ENCODE measurements at regions not wholly inside any gene's neighbourhood (a gene's known extent, or its start where the extent isn't known, plus 50 kb on each side); places are given as distances from the start of the nearest gene placed in this dataset.

DNA sequence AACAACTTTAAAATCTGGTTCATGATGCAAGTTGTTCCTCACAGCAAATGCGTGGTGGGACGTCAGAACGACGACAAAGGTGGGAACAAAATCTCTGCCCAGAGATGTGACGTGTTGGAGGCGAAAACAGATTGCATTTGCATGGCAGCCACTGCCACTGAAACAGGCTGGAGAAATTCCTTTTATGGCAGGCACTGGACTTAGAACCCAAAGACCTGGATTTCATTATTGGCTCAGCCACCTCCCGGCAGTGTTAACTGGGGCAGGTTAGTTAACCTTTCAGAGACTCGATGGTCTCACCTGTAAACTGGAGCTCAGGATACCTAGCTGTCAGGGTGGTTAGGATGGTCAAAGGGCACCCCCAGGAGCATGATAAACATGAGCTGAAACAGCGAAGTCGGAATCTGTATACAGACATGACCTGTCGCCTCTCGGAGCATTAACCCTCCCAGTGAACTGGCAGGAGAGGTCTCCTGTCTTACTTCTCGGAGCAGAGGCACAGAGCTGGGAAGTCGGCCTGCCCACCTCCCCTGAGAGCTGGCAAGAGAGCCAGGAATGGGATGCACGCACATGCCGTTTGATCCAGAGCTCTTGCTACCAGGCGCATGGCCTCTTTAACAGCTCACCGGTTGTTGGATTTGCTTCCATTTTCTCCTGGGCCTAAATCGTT lies 59.2 kb upstream of the TARBP1 start:
- no peak overlapping the region for H3K4me3 ChIP-seq (ENCODE audit: low read depth, low read length)
- TF ChIP-seq, protein P1, sequence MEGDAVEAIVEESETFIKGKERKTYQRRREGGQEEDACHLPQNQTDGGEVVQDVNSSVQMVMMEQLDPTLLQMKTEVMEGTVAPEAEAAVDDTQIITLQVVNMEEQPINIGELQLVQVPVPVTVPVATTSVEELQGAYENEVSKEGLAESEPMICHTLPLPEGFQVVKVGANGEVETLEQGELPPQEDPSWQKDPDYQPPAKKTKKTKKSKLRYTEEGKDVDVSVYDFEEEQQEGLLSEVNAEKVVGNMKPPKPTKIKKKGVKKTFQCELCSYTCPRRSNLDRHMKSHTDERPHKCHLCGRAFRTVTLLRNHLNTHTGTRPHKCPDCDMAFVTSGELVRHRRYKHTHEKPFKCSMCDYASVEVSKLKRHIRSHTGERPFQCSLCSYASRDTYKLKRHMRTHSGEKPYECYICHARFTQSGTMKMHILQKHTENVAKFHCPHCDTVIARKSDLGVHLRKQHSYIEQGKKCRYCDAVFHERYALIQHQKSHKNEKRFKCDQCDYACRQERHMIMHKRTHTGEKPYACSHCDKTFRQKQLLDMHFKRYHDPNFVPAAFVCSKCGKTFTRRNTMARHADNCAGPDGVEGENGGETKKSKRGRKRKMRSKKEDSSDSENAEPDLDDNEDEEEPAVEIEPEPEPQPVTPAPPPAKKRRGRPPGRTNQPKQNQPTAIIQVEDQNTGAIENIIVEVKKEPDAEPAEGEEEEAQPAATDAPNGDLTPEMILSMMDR (IDR thresholded peaks at IDR 0.05; ENCODE audit: low read depth, low read length) = no peak
- DNase-seq (ENCODE audit: low read depth) = no peak

DNA sequence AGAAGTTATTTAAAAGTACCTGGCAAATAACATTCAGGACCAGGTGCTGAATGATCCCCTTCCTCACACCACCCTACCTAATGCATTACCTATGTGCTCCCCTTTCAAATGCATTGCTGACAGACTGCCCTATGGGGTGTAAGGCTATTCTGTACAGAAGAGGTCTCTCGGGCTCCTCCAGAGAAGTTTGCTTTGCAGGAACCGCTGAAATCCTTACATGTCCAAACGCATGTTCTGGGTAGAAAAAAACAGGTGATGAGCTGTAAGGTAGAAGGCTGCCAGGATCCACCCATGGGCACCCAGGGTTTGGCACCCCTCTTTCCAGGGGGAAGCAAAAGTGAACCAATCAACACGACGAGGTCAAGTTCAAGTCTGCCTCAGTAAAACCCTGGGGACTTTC lies 58.3 kb upstream of the TARBP1 start:
- no peak for DNase-seq (ENCODE audit: low read depth)
- no peak overlapping the region for H3K4me3 ChIP-seq (ENCODE audit: low read depth, low read length)
- TF ChIP-seq, protein P1 (IDR thresholded peaks at IDR 0.05; ENCODE audit: low read depth, low read length) = no peak
- TF ChIP-seq, protein P2, sequence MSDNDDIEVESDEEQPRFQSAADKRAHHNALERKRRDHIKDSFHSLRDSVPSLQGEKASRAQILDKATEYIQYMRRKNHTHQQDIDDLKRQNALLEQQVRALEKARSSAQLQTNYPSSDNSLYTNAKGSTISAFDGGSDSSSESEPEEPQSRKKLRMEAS (IDR thresholded peaks at IDR 0.05; ENCODE audit: low read depth, low read length) = no peak
- no peak for TF ChIP-seq MYC (IDR thresholded peaks at IDR 0.05; ENCODE audit: low read depth, low read length)

DNA sequence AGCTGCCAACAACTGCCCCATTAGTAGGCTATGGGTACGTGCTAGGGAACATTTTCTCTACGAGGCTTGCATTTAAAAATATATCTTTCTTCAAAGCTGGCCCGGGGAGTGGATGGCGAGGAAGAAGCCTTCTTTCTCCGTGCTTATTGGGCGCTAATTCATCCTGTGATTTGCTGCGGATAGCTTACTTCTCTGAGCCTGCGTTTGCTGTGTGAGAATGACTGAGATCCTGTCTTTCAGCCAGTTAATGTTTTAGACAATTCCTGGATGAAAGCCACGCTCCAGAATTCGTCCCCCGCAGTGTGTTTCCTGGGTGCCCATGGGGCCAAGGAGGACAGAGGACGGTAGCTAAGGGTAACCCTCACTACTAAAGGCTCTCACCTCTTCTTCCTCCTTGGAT lies 57.8 kb upstream of the TARBP1 start:
- TF ChIP-seq, protein P2 (IDR thresholded peaks at IDR 0.05; ENCODE audit: low read depth, low read length) = no peak
- TF ChIP-seq MYC (IDR thresholded peaks at IDR 0.05; ENCODE audit: low read depth, low read length) = no peak
- TF ChIP-seq POLR2A (IDR thresholded peaks at IDR 0.05; ENCODE audit: extremely low read depth, insufficient read length) = no peak
- TF ChIP-seq, protein P1 (IDR thresholded peaks at IDR 0.05; ENCODE audit: low read depth, low read length) = no peak
- no peak for DNase-seq (ENCODE audit: low read depth)
- no peak overlapping the region for H3K4me3 ChIP-seq (ENCODE audit: low read depth, low read length)

DNA sequence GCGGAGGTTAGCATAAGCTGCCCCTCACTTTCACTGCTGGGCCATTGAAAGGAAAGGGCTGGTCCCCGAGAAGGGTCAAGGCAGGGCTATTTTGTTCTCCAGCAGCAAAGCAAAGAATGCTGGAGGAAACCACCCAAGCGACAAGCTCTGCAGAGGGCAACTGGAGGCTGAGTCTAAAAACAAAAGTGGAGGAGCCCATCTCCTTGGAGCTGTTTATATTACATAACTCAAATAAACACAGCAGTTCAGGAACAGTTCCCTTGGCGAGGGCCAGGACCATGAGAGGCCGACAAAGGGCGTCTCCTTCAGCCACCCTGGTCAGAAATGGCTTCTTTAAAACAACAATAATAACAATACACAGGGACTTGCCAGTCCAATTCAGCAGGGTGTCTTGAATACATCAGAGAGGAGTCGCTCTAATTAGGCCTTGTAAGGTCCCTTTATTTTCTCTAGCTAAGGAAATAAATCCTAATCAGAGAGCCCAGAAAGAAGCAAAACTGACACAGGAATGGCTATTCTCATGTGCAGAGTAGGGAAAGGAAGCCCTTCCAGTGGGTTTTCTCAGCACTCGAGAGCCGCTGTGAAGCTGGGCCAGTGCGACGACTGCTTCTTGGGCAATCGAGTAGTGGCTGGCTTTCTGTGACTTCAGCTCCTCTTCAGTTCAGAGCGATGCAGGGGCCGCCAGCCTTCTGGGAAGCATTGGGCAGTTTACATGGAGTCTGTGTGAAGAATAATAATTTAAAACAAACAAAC lies 57.0 kb upstream of the TARBP1 start:
- H3K4me3 ChIP-seq (ENCODE audit: low read depth, low read length) = no peak overlapping the region
- no peak for DNase-seq (ENCODE audit: low read depth)
- TF ChIP-seq MYC (IDR thresholded peaks at IDR 0.05; ENCODE audit: low read depth, low read length) (no peak), POLR2A (IDR thresholded peaks at IDR 0.05; ENCODE audit: extremely low read depth, insufficient read length) (no peak)
- TF ChIP-seq, protein P2 (IDR thresholded peaks at IDR 0.05; ENCODE audit: low read depth, low read length) = no peak
- TF ChIP-seq, protein P1 (IDR thresholded peaks at IDR 0.05; ENCODE audit: low read depth, low read length) = no peak

DNA sequence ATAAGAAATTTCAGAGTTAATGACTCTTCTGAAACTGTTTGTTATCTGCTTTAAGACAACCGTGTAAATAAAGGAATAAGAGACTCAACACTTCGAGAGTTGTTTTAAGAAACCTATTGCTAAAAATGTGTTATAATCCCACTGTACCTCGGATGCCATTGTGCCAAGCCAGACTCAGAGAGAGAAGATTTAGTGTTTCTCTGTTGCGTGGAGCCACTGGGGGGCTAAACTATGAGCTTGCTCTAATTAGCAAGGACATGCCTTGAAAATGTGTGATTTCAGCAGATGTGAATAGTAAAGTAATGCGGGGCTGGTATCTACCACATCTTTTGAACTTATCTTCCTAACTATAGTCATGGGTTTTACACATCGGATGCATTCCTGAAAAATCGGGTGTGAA lies 56.2 kb upstream of the TARBP1 start:
- TF ChIP-seq, protein P2 (IDR thresholded peaks at IDR 0.05; ENCODE audit: low read depth, low read length) = no peak
- TF ChIP-seq MYC (IDR thresholded peaks at IDR 0.05; ENCODE audit: low read depth, low read length) = no peak
- TF ChIP-seq, protein P1 (IDR thresholded peaks at IDR 0.05; ENCODE audit: low read depth, low read length) = no peak
- TF ChIP-seq POLR2A (IDR thresholded peaks at IDR 0.05; ENCODE audit: extremely low read depth, insufficient read length) = no peak
- no peak overlapping the region for H3K4me3 ChIP-seq (ENCODE audit: low read depth, low read length)
- no peak for DNase-seq (ENCODE audit: low read depth)
